ENCODE measurements at regions not wholly inside any gene's neighbourhood (a gene's known extent, or its start where the extent isn't known, plus 50 kb on each side); places are given as distances from the start of the nearest gene placed in this dataset.
"Not testable (repeated sequence)": the region's sequence is repeated elsewhere in the genome, so short reads cannot be mapped to it uniquely, and the experiment has no call there.

- no peak for TF ChIP-seq CTCF (IDR thresholded peaks at IDR 0.05; ENCODE audit: insufficient read depth, low read length)
- DNase-seq (ENCODE audit: low read depth) = peak; percentile 56
- no peak overlapping the region for H3K4me3 ChIP-seq (ENCODE audit: low read depth, low read length)
These were observed 237.6 kb downstream of the NNT start for GRCh38 chr5:43840424-43841125.

- TF ChIP-seq CTCF (IDR thresholded peaks at IDR 0.05; ENCODE audit: insufficient read depth, low read length) = no peak
- no peak overlapping the region for H3K4me3 ChIP-seq (ENCODE audit: low read depth, low read length)
- DNase-seq (ENCODE audit: low read depth) = peak; percentile 93
These were observed 236.2 kb downstream of the NNT start for GRCh38 chr5:43839218-43839617.

GRCh38 chr5:43837996-43838395 lies 235.0 kb downstream of the NNT start:
- no peak for TF ChIP-seq CTCF (IDR thresholded peaks at IDR 0.05; ENCODE audit: insufficient read depth, low read length)
- no peak for DNase-seq (ENCODE audit: low read depth)
- H3K4me3 ChIP-seq (ENCODE audit: low read depth, low read length) = no peak overlapping the region

- no peak overlapping the region for H3K4me3 ChIP-seq (ENCODE audit: low read depth, low read length)
- TF ChIP-seq CTCF (IDR thresholded peaks at IDR 0.05; ENCODE audit: insufficient read depth, low read length) = no peak
- no peak for DNase-seq (ENCODE audit: low read depth)
These were observed 234.1 kb downstream of the NNT start for GRCh38 chr5:43837091-43837490.

GRCh38 chr5:43833961-43834360 lies 231.0 kb downstream of the NNT start:
- DNase-seq (ENCODE audit: low read depth) = peak; percentile 27
- TF ChIP-seq CTCF (IDR thresholded peaks at IDR 0.05; ENCODE audit: insufficient read depth, low read length) = no peak
- H3K4me3 ChIP-seq (ENCODE audit: low read depth, low read length) = no peak overlapping the region

- DNase-seq (ENCODE audit: low read depth); H3K4me3 ChIP-seq (ENCODE audit: low read depth, low read length): not testable (repeated sequence)
These were observed 221.5 kb downstream of the NNT start for GRCh38 chr5:43824325-43824964.

GRCh38 chr5:43818394-43818793 lies 215.4 kb downstream of the NNT start:
- H3K4me3 ChIP-seq (ENCODE audit: low read depth, low read length); DNase-seq (ENCODE audit: low read depth): not testable (repeated sequence)

GRCh38 chr5:43815497-43815896 lies 212.5 kb downstream of the NNT start:
- DNase-seq (ENCODE audit: low read depth) = no peak
- H3K4me3 ChIP-seq (ENCODE audit: low read depth, low read length) = no peak overlapping the region
- TF ChIP-seq CTCF (IDR thresholded peaks at IDR 0.05; ENCODE audit: insufficient read depth, low read length) = no peak
